Effector memory CD8-positive, alpha-beta T cell (primary cell): ENCODE measurements at regions not wholly inside any gene's neighbourhood (a gene's known extent, or its start where the extent isn't known, plus 50 kb on each side); places are given as distances from the start of the nearest gene placed in this dataset.
A peak's percentile ranks its signal among the peaks of the same experiment; 100 is the strongest.
"Not testable (repeated sequence)": the region's sequence is repeated elsewhere in the genome, so short reads cannot be mapped to it uniquely, and the experiment has no call there.

ENCODE experiments used
- ATAC-seq: fragments of 150-1000 bp; cut with Tn5 transposase; replicated peaks from 2 replicates; pipeline ENCODE4 v1.10.0; 2021; ENCODE audit warnings: mild to moderate bottlenecking, moderate library complexity
- DNase-seq, 3 experiments: peaks; one replicate each; pipeline ENCODE4 v3.0.0; 2021
- H3K27ac Mint-ChIP-seq, 2 donors: one replicate each; pipeline ENCODE4 v1.8.0; 2022; ENCODE audit warnings: mild to moderate bottlenecking in 2 of 2, mixed read lengths in 2 of 2, moderate library complexity in 2 of 2
- H3K27me3 Mint-ChIP-seq, 2 donors: one replicate each; pipeline ENCODE4 v1.8.0; 2022; ENCODE audit warnings: mixed read lengths in 2 of 2
- H3K36me3 Mint-ChIP-seq: one replicate; pipeline ENCODE4 v1.8.0; 2022; ENCODE audit warnings: mild to moderate bottlenecking, moderate library complexity, mixed read lengths; ENCODE audit not compliant: insufficient read depth
- H3K4me1 Mint-ChIP-seq, 2 donors: one replicate each; pipeline ENCODE4 v1.8.0; 2022; ENCODE audit warnings: low read depth in 2 of 2, mixed read lengths in 2 of 2
- H3K4me3 Mint-ChIP-seq, 2 donors: one replicate each; pipeline ENCODE4 v1.8.0; 2022; ENCODE audit warnings: mild to moderate bottlenecking in 2 of 2, mixed read lengths in 2 of 2, moderate library complexity in 2 of 2
- H3K9me3 Mint-ChIP-seq, 2 donors: one replicate each; pipeline ENCODE4 v1.8.0; 2022; ENCODE audit warnings: mixed read lengths in 2 of 2

DNA sequence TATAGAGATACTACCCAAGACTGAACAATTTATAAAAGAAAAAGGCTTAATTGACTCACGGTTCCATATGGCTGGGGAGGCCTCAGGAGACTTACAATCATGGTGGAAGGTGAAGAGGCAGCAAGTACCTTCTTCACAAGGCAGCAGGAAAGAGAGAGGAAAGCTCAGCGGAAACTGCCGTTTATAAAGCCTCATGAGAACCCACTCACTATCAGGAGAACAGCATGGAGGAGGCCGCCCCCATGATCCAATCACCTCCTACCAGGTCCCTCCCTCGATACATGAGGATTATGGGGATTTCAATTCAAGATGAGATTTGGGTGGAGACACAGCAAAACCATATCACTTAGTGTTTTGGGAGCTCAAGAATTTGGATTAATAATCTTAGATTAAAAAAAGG lies 240.2 kb downstream of the UACA start:
- peaks cover 0 to 16% of the 10 kb centered on the region in 2 donors for H3K27me3 Mint-ChIP-seq
- H3K36me3 Mint-ChIP-seq: peaks cover 3% of the 10 kb centered on the region
- ATAC-seq (no peak), DNase-seq (no peak)
- peaks cover 26 to 29% of the 10 kb centered on the region in 2 donors for H3K4me1 Mint-ChIP-seq
- H3K9me3 Mint-ChIP-seq: peaks cover 0 to 4% of the 10 kb centered on the region in 2 donors
- H3K27ac Mint-ChIP-seq: no peak overlapping the region
- H3K4me3 Mint-ChIP-seq: no peak overlapping the region

DNA sequence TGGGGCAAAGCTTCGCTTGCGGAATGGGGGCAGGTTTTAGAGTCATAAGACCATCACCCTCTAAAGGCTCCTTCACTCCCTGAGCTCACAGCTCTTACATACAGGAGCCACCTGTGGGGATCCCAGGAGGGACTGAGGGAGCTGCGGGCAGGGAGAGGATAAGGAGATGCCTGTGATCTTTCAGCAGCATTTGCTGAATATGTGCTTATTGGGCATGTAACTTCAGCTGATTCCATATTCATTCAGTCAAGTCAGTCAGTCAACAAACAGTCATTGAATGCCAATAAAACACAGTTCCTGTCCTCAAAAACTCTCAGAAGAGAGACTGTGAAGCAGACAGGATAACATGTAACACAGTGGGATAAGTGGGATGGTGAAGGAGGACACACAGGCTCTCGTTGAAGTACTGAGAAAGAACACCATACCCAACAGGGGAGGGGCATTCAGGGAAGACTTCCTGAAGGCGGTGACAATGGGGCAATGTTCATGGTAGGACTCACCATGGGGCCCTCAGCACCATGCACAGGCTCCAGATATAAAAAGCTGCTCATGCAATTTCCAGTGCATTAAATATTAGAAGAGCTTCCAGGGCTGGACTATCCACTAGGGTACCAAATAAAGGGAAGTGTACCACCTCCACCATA lies 240.9 kb downstream of the UACA start:
- DNase-seq (no peak), ATAC-seq (no peak)
- H3K27me3 Mint-ChIP-seq: peaks cover 0 to 22% of the 10 kb centered on the region in 2 donors
- peaks cover 3% of the 10 kb centered on the region for H3K36me3 Mint-ChIP-seq
- no peaks in the 10 kb centered on the region for H3K9me3 Mint-ChIP-seq
- no peak overlapping the region for H3K27ac Mint-ChIP-seq
- H3K4me3 Mint-ChIP-seq: no peak overlapping the region
- H3K4me1 Mint-ChIP-seq: peaks cover 22 to 27% of the 10 kb centered on the region in 2 donors

DNA sequence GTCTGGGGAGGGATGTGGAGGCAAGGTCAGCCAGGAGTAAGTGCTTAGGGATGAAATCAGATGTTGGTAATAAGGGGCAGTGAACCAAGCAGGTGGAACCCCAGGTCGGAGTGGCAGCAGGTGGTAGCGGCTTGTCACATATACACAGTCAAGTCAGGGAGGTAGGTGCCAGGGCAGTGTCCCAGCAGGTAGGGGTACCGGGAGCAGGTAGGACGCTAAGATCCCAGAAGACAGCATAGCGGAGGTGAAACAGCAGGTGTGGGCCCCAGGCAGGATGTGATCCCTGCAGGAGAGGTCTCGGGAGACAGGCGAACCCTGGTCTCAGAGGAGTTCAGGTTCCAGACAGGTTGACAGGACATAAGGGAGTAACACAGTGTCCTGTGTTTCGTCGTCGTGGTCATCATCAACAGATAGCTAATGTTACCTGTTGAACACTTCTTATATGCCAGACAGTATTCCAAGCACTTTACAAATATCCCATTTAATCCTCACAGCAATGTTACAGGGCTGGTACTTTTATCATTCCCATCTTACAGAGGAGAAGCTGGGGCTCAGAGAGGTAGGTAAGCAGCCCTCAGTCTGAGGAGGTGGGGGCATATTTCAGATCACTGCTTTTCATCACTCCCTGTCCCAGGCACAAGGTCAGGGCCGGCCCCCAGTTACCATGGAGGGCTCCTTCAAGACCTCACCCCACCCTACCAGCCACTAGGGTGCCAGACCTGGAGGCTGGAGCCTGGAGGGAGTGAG lies 241.6 kb downstream of the UACA start:
- Mint-ChIP-seq H3K36me3 (peaks cover 3% of the 10 kb centered on the region), H3K4me1 (peaks cover 15 to 25% of the 10 kb centered on the region in 2 donors), H3K9me3 (no peaks in the 10 kb centered on the region), H3K27me3 (peaks cover 0 to 28% of the 10 kb centered on the region in 2 donors), H3K27ac (no peak overlapping the region), H3K4me3 (no peak overlapping the region)
- ATAC-seq: no peak
- DNase-seq: no peak

DNA sequence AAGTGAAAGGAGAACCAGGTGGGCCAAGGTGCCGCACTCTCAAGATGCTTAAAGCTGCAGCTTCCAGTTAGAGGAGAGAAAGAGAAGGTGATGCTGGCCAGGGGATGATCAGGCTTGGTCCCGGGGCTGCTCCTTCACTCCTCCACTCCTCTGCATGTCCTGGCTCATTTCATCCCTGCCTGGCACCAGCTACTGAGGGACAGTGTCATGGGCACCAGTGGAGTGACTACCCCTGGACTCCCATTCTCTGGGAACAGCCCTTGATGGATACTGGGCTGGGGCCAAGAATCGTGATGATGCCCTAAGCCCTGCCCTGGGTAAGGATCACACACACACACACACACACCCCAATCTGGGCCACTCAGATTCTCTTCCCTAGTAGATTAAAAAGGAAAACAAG lies 243.7 kb downstream of the UACA start:
- peaks cover 0 to 7% of the 10 kb centered on the region in 2 donors for H3K4me1 Mint-ChIP-seq
- DNase-seq (no peak), ATAC-seq (no peak)
- H3K27me3 Mint-ChIP-seq: peaks cover 0 to 28% of the 10 kb centered on the region in 2 donors
- peaks cover 3% of the 10 kb centered on the region for H3K36me3 Mint-ChIP-seq
- no peak overlapping the region for H3K4me3 Mint-ChIP-seq
- no peaks in the 10 kb centered on the region for H3K9me3 Mint-ChIP-seq
- H3K27ac Mint-ChIP-seq: peak overlapping the region in 1 of 2 donors; percentile 22

DNA sequence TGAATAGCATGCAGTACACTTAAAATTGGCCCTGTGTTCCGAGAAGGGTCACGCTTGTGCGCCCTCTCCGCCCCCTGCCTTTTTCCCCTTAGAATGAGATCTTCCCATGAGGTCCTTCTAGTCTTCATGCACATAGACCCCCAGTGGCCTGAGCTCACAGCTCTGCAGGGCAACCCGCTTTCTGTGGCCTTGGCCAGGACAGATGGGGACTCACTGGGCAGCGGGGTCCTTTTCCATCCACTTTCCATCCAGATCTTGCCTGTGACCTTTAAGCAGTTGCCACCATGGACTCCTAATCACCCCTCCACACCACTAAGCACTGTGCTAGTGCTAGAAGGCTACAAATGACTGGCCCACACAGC lies 244.4 kb downstream of the UACA start:
- Mint-ChIP-seq H3K27ac (no peak overlapping the region), H3K36me3 (peaks cover 3% of the 10 kb centered on the region), H3K27me3 (peaks cover 0 to 28% of the 10 kb centered on the region in 2 donors), H3K4me1 (peaks cover 0 to 7% of the 10 kb centered on the region in 2 donors), H3K9me3 (no peaks in the 10 kb centered on the region), H3K4me3 (no peak overlapping the region)
- no peak for ATAC-seq
- no peak for DNase-seq

DNA sequence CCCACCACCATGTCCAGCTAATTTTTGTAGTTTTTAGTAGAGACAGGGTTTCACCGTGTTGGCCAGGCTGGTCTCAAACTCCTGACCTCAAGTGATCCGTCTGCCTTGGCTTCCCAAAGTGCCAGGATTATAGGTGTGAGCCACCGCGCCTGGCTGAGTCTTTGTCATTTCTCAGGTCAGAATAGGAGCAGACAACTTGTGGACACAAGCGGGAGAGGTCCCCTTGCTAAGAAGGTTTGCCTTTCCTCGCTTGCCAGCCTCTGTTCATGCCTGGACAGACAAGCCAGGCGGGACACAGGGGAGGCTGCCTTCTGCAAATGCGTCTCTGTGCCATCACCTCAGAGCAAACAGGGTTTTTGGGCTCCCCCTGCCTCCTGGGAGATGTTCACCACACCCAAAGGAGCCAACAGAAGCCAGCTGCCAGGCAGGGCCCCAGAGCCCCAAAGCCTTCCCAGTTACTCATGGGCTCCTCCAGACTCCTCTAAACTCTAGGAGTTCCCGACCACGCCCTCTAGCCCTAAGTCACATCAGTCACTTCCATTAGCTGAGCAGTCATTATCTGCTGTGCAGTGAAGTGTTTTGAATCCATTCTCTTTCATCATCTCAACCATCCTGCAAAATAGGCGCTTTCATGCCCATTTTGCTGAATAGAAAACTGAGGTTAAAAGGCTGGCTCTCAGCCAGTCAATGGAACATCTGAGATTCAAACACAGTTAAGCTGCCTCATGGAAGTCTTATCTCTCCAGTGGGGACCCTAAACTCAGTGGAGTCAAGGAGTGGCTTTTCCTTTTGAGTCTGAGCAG lies 245.0 kb downstream of the UACA start:
- DNase-seq (no peak), ATAC-seq (no peak)
- Mint-ChIP-seq H3K36me3 (no peaks in the 10 kb centered on the region), H3K4me1 (peaks cover 0 to 7% of the 10 kb centered on the region in 2 donors), H3K9me3 (no peaks in the 10 kb centered on the region), H3K27me3 (peaks cover 0 to 28% of the 10 kb centered on the region in 2 donors), H3K27ac (no peak overlapping the region), H3K4me3 (no peak overlapping the region)

DNA sequence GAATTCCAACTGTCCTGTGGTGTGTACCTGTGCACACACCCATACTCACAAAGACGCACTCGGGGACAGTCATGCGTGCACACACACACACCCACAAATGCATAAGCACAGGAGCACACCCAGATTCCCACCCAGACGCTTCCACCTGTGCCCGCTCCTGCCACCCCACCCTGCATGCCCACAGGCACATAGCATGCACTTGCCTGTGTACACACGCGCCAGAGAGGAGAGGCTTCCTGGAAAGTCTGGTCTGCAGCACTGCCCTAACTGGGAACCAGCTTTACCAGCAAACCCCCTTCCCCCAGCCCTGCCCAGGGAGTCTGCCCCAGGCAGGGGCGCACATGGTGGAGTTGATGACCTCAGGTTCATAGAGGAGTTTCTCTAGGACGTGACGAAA lies 246.2 kb downstream of the UACA start:
- Mint-ChIP-seq H3K9me3 (no peaks in the 10 kb centered on the region), H3K4me1 (peaks cover 0 to under 1% of the 10 kb centered on the region in 2 donors), H3K27ac (peak overlapping the region in 1 of 2 donors; percentile 28), H3K36me3 (no peaks in the 10 kb centered on the region), H3K4me3 (no peak overlapping the region), H3K27me3 (peaks cover 0 to 28% of the 10 kb centered on the region in 2 donors)
- ATAC-seq (no peak), DNase-seq (no peak)

DNA sequence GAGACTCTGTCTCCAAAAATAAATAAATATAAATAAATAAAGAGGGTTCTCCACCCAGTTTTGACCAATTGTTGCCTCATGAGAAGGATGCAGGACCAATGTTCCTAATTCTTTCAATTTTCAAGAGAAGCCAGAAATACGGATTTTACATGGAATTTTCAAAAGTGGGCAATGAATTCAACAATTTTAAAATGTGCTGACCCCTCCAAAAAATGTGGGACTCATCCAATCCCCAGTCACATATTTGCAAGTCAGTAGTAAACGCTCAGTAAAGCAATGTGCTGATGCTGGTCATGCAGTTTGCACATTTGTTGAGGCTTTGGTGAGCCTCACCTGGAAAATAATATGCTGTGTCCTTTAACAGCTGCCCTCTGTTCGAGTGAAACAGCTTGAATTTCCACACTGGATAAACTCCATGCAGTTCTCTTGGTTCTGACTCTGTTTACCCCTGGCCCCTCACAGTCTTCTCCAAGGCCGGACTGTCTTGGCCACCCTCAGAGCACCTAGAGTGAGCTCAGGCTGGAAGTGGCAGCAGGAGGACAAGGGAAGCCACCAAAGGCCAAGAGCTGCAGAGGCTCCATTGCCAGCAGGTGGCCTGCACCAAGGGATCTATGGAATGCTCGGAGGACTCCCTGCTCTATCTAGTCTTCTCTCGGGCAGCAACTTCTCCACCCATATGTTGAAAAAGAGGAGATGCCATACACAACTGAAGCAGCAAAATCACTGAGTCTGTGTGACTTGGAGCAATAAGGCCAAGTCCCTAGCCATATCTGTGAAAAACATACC lies 246.8 kb downstream of the UACA start:
- no peaks in the 10 kb centered on the region for H3K9me3 Mint-ChIP-seq
- no peaks in the 10 kb centered on the region for H3K36me3 Mint-ChIP-seq
- peaks cover 0 to 28% of the 10 kb centered on the region in 2 donors for H3K27me3 Mint-ChIP-seq

DNA sequence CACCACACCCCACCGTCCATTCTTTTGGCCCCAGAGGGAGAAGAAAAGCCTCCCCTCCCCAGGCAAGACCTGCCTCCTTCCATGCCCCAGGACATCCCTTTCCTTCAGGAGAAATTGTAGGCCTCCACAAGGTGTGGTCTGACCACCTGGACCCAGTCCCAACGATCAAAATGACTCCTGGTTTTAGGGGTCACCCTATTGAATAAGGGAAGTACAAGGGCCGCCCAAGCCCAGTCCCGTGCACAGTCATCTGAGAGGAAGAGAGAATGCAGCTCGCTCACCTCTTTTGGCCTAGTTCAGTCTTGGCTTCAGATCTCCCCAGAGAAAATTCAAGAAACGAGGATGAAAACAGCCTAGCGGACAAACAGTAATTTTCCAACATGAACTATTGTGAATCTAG lies 249.1 kb downstream of the UACA start:
- no peak for DNase-seq
- Mint-ChIP-seq H3K9me3 (peaks cover 3 to 11% of the 10 kb centered on the region in 2 donors), H3K4me3 (no peak overlapping the region), H3K4me1 (peaks cover 8 to 13% of the 10 kb centered on the region in 2 donors), H3K27me3 (peaks cover 0 to 22% of the 10 kb centered on the region in 2 donors), H3K27ac (no peak overlapping the region), H3K36me3 (no peaks in the 10 kb centered on the region)
- ATAC-seq: no peak

More for the DNA sequence above, 246.8 kb downstream of the UACA start:
- H3K4me3 Mint-ChIP-seq: no peak overlapping the region
- H3K27ac Mint-ChIP-seq: no peak overlapping the region
- no peak for ATAC-seq
- DNase-seq: no peak
- no peaks in the 10 kb centered on the region for H3K4me1 Mint-ChIP-seq

DNA sequence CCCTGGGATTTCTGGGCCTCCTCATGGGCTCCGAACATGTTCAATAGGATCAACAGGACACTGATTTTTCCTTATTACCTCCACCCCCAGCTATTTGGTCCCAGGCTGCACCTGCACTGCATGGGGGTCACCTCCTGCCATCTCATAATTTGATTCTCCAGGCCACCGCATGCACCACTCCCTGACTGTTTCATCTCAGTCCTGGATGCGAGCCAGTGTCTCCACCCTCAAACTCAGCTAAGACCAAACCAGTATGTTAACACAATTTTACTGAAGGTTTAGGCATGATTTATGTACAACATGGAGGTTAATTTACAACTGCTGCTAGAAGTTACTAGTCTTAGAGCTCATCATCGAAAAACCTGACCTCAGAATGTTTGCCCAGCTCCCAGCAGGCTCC lies 249.5 kb downstream of the UACA start:
- H3K4me3 Mint-ChIP-seq: no peak overlapping the region
- H3K4me1 Mint-ChIP-seq: peaks cover 13 to 17% of the 10 kb centered on the region in 2 donors
- no peak overlapping the region for H3K27ac Mint-ChIP-seq
- H3K36me3 Mint-ChIP-seq: no peaks in the 10 kb centered on the region
- peaks cover 3 to 11% of the 10 kb centered on the region in 2 donors for H3K9me3 Mint-ChIP-seq
- no peak for DNase-seq
- peaks cover 0 to 18% of the 10 kb centered on the region in 2 donors for H3K27me3 Mint-ChIP-seq
- no peak for ATAC-seq

DNA sequence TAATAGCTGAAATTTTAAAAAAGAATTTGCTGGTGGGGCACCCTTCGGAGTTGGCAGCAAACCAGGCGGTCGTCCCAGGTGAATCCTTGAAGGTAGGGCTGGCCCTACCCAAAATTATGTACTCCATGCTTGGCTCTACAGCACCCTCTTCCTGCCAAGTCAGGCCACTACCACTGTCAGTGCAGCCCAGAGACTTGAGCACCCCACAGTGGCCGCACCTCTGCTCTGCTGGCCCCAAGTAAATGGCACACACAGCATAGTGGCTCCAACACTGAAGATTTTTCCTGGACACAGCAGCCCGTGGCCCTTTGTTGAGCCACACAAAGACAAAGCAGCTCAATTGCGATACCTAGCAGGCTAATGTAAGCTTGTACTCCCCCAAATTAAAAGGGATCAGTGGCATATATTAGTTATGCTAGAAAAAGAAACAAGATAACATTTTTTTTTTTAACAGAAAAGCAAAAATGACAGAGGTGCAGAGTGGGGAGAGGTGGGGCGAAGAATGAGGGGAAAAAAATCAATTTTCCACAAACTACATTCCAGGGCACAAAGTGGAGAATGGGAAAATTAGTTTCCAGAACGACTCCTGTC lies 250.5 kb downstream of the UACA start:
- Mint-ChIP-seq H3K4me1 (peaks cover 22 to 27% of the 10 kb centered on the region in 2 donors), H3K9me3 (peaks cover 3 to 11% of the 10 kb centered on the region in 2 donors), H3K27ac (no peak overlapping the region), H3K27me3 (peaks cover 0 to 10% of the 10 kb centered on the region in 2 donors), H3K4me3 (no peak overlapping the region), H3K36me3 (no peaks in the 10 kb centered on the region)
- ATAC-seq (peak; percentile 90), DNase-seq (peak; percentile 46 to 57 (median 55))

DNA sequence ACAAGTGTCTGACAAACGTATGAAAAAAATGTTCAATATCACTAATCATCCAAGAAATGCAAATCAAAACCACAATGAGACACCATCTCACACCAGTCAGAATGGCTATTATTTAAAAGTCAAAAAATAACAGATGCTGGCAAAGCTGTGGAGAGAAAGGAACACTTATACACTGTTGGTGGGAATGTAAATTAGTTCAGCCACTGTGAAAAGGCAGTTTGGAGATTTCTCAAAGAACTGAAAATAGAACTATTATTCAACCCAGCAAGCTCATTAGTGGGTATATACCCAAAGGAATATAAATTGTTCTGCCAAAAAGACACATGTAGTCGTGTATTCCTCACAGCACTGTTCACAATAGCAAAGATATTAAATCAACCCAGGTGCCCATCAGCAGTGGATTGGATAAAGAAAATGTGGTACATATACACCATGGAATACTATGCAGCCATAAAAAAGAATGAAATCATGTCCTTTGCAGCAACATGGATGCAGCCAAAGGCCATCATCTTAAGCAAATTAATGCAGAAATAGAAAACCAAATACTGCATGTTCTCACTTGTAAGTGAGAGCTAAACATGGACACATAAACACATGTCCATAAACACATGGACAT lies 251.3 kb downstream of the UACA start:
- H3K4me1 Mint-ChIP-seq: peaks cover 22 to 27% of the 10 kb centered on the region in 2 donors
- not testable (repeated sequence) for ATAC-seq, H3K36me3 Mint-ChIP-seq, H3K27ac Mint-ChIP-seq, DNase-seq, H3K27me3 Mint-ChIP-seq, H3K4me3 Mint-ChIP-seq
- H3K9me3 Mint-ChIP-seq: peaks cover 3 to 11% of the 10 kb centered on the region in 2 donors
